Nephron (organoid): ENCODE measurements at regions not wholly inside any gene's neighbourhood (a gene's known extent, or its start where the extent isn't known, plus 50 kb on each side); places are given as distances from the start of the nearest gene placed in this dataset.

Experiments
- H3K27ac Mint-ChIP-seq, 3 experiments: 2 replicates each; pipeline ENCODE4 v1.8.0; 2020; ENCODE audit warnings: mixed read lengths in 3 of 3, mild to moderate bottlenecking in 2 of 3, moderate library complexity in 1 of 3
- H3K27me3 Mint-ChIP-seq: 2 replicates; pipeline ENCODE4 v1.8.0; 2021; ENCODE audit warnings: low read depth, mild to moderate bottlenecking, moderate library complexity, mixed read lengths
- H3K36me3 Mint-ChIP-seq: 2 replicates; pipeline ENCODE4 v1.8.0; 2020; ENCODE audit warnings: low read depth, mixed read lengths
- H3K4me1 Mint-ChIP-seq: 2 replicates; pipeline ENCODE4 v1.8.0; 2020; ENCODE audit warnings: mixed read lengths
- H3K4me3 Mint-ChIP-seq, 3 experiments: 2 replicates each; pipeline ENCODE4 v1.8.0; 2020; ENCODE audit warnings: mild to moderate bottlenecking in 3 of 3, mixed read lengths in 3 of 3, moderate library complexity in 2 of 3
- H3K9me3 Mint-ChIP-seq: 2 replicates; pipeline ENCODE4 v1.8.0; 2020; ENCODE audit warnings: mixed read lengths
- CTCF ChIP-seq, 3 experiments: fragments of 200-600 bp; sonication (generic); IDR thresholded peaks; one replicate each; pipeline ENCODE4 v1.5.0; 2021; ENCODE audit warnings: antibody characterized with exemption in 3 of 3; ENCODE audit not compliant: unreplicated experiment in 3 of 3

- no peak for TF ChIP-seq CTCF (IDR thresholded peaks at IDR 0.05; ENCODE audit: unreplicated experiment in 3 of 3)
- Mint-ChIP-seq H3K4me1 (no peaks in the 10 kb centered on the region), H3K27ac (no peak overlapping the region), H3K27me3 (peaks cover 3% of the 10 kb centered on the region), H3K9me3 (peaks cover 18% of the 10 kb centered on the region), H3K36me3 (no peaks in the 10 kb centered on the region), H3K4me3 (no peak overlapping the region)
Measured at GRCh38 chr2:88310787-88311186, 140.6 kb downstream of the THNSL2 start.

DNA sequence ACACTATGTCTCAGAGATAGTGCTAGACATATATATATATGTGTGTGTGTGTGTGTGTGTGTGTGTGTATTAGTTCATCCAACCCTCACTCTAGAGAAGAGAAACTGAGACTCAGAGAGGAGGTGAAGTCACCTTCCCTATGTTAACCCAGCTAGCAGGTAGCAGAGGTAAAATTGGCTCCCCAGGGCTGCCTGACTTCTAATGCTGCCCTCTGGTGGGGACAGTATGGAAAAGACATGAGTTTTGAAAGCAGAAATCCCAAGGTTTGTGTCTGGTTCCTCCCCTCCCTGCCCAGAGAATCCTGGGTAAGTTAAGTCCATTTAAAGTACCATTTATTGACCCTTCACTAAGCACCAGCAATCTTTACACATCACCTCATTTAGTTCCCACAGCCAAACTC is 137.7 kb downstream of the THNSL2 start:
- Mint-ChIP-seq H3K36me3 (no peaks in the 10 kb centered on the region), H3K4me1 (no peaks in the 10 kb centered on the region), H3K27me3 (peaks cover 3% of the 10 kb centered on the region), H3K27ac (no peak overlapping the region), H3K4me3 (no peak overlapping the region), H3K9me3 (peaks cover 22% of the 10 kb centered on the region)
- no peak for TF ChIP-seq CTCF (IDR thresholded peaks at IDR 0.05; ENCODE audit: unreplicated experiment in 3 of 3)

GRCh38 chr2:88303865-88304264 is 133.7 kb downstream of the THNSL2 start:
- H3K4me3 Mint-ChIP-seq = no peak overlapping the region
- H3K27ac Mint-ChIP-seq = no peak overlapping the region
- no peaks in the 10 kb centered on the region for H3K36me3 Mint-ChIP-seq
- H3K4me1 Mint-ChIP-seq = no peaks in the 10 kb centered on the region
- H3K9me3 Mint-ChIP-seq = peaks cover 22% of the 10 kb centered on the region
- TF ChIP-seq CTCF (IDR thresholded peaks at IDR 0.05; ENCODE audit: unreplicated experiment in 3 of 3) = no peak
- H3K27me3 Mint-ChIP-seq = peaks cover 3% of the 10 kb centered on the region

GRCh38 chr2:88296247-88296646 is 126.1 kb downstream of the THNSL2 start:
- H3K27ac Mint-ChIP-seq = no peak overlapping the region
- H3K4me3 Mint-ChIP-seq = no peak overlapping the region
- peaks cover 4% of the 10 kb centered on the region for H3K27me3 Mint-ChIP-seq
- H3K36me3 Mint-ChIP-seq = no peaks in the 10 kb centered on the region
- no peak for TF ChIP-seq CTCF (IDR thresholded peaks at IDR 0.05; ENCODE audit: unreplicated experiment in 3 of 3)
- no peaks in the 10 kb centered on the region for H3K4me1 Mint-ChIP-seq
- H3K9me3 Mint-ChIP-seq = peaks cover 16% of the 10 kb centered on the region

DNA sequence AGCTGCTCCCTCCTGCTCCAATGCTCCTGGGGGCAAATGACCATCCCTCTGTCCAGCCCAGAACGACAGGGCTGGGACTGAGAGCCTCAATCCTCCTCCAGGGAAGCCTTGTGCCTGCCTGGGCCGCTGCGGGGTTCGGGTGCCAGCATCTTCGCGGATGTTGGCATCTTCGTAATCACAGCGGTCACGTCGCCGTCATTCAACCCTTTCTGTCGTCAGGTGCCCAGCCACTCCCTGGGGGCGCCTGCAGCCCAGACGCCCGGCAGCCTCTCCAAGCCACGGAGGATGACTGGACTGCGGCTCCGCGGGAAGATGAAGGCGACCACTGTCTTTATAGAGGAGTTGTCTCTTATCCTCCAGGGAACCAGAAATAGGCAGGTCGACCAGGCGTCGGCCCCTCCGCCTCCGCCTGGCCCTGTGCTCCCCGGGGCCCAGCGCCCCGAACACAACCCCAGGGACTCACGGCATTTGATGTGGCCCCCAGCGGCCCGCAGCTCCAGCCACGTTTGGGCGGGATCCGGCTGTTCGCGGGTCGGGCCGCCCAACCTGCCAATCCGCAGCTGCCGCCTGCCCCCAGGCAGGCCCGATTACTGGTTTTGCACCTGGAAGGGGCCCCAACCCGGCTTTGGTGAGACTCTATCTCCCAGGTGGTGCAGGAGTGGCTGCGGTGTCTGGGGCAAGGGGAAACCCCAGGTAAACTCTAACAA is 113.9 kb downstream of the THNSL2 start:
- no peak for TF ChIP-seq CTCF (IDR thresholded peaks at IDR 0.05; ENCODE audit: unreplicated experiment in 3 of 3)
- Mint-ChIP-seq H3K4me3 (no peak overlapping the region), H3K9me3 (peaks cover 2% of the 10 kb centered on the region), H3K27ac (no peak overlapping the region), H3K36me3 (no peaks in the 10 kb centered on the region), H3K27me3 (peaks cover 5% of the 10 kb centered on the region), H3K4me1 (no peaks in the 10 kb centered on the region)
